ENCODE measurements at regions not wholly inside any gene's neighbourhood (a gene's known extent, or its start where the extent isn't known, plus 50 kb on each side); places are given as distances from the start of the nearest gene placed in this dataset.

- no peak for TF ChIP-seq POLR2AphosphoS5 (IDR thresholded peaks at IDR 0.05; ENCODE audit: low read depth, low read length)
- TF ChIP-seq POLR2A (IDR thresholded peaks at IDR 0.05; ENCODE audit: low read depth, low read length) = no peak
- no peak for TF ChIP-seq TAF1 (IDR thresholded peaks at IDR 0.05; ENCODE audit: borderline replicate concordance, low read depth, low read length)
Measured at GRCh38 chr4:62288808-62289541, 1088.8 kb downstream of the ADGRL3 start.
